Muscle of back (tissue), 3 donors: ENCODE measurements at regions not wholly inside any gene's neighbourhood (a gene's known extent, or its start where the extent isn't known, plus 50 kb on each side); places are given as distances from the start of the nearest gene placed in this dataset.

Experiments
- DNase-seq, 3 donors: peaks; one replicate each; pipeline versions ENCODE4 v3.0.0 to v3.0.0-alpha.2; 2013

- no peak for DNase-seq
These were observed 161.2 kb upstream of the MYL2 start for GRCh38 chr12:111081600-111081999.

DNA sequence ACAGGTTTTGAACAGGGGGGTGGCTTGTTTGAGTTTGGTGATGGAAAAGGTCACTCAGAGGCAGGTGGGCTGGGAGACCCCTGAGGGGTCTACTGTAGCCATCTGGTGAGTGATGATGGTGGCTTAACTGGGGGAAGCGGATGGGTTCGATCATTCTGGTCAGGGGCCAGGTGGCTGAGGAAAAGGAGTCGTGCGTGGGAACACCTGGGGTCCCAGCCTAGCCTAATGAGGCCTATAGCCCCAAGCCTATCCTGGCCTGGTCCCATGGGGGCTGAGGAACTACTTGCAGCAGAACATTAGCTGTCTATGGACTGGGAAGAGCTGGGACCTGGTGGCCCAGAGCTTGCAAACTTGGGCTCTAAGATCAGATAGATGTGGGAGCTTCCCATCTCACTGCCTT, 158.4 kb upstream of the MYL2 start:
- DNase-seq = no peak

- DNase-seq = no peak
These were observed 156.5 kb upstream of the MYL2 start for GRCh38 chr12:111076611-111077451.

DNA sequence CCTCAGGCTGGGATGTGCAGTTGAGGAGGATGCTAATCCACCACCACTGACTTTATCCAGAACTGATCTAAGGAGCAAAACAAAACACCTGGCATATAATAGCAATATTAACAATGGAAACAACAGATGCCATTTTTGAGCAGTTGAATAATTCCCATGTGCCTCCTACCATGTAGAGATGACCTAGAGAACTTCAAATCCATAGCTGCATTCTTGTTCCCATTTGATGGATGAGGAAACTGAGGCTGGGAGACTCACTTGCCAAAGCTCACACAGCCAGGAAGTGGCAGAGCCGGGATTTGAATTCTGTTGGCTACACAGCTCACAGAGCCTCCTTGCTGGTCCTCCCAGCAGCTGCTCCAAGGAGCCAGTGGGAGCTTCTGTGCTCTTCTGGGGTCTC, 155.8 kb upstream of the MYL2 start:
- no peak for DNase-seq

DNA sequence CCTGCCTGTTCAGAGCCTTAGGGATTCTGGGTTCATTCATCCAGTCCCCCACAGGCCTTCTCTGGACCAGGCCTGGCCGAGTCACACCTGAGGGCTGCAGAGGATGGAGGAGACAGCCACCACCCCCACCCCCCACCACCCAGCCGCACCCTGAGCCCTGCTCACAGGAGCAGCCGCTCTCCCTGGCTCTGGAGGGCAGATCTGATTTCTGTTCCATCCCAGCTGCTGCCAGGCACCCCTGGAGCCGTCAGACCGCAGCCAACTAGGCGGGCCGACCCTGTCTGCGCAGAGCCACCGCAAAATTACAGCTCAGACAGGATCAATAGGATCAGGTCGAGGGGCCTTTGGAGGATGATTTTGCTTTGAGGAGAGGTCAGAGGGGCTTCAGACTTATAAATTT, 154.6 kb upstream of the MYL2 start:
- DNase-seq = no peak

- DNase-seq = no peak
These were observed 154.2 kb upstream of the MYL2 start for GRCh38 chr12:111074559-111074958.

- no peak for DNase-seq
These were observed 153.0 kb upstream of the MYL2 start for GRCh38 chr12:111073370-111073769.

GRCh38 chr12:111072299-111072698, 151.9 kb upstream of the MYL2 start:
- DNase-seq = no peak

DNA sequence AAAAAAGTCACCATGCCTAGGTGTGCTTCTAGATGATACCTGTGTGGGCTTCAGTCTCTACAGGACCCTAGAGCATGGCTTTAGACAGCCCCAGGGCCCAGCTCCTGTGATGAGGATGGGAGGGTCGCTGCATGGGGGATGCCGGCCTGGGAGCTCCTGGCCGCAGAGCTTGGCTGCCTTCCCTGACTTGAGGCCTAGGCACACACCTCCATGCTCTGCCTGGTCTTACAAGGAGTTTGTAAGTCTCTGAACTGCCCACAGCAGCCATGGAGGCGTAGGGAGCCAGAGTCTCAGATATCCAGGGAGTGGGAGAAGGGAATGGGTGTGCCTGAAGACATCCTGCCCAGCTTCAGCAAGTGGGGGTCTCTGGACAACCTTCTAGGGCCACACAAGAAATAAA, 149.5 kb upstream of the MYL2 start:
- no peak for DNase-seq

- peak in 1 of 3 donors; percentile 10 for DNase-seq
These were observed 147.9 kb upstream of the MYL2 start for GRCh38 chr12:111068290-111068689.

DNA sequence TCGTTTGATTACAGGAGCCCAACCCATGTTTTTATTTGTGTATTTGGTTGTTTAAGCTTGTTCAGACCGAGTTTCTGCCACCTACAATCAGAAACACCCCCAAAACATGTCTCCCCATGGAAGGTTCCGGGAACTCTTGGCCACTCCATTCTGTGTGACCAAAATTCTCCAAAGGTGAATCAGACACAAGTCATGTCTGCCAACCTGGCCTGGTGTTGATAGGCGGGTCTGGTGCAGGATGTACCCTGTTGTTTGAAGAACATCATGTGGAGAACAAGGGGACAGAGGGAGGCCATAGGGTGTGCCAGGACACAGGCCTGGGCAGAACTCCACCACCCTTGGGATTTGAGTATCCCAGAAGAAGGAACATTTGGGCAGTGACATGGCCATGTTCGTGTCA, 147.1 kb upstream of the MYL2 start:
- DNase-seq = no peak

DNA sequence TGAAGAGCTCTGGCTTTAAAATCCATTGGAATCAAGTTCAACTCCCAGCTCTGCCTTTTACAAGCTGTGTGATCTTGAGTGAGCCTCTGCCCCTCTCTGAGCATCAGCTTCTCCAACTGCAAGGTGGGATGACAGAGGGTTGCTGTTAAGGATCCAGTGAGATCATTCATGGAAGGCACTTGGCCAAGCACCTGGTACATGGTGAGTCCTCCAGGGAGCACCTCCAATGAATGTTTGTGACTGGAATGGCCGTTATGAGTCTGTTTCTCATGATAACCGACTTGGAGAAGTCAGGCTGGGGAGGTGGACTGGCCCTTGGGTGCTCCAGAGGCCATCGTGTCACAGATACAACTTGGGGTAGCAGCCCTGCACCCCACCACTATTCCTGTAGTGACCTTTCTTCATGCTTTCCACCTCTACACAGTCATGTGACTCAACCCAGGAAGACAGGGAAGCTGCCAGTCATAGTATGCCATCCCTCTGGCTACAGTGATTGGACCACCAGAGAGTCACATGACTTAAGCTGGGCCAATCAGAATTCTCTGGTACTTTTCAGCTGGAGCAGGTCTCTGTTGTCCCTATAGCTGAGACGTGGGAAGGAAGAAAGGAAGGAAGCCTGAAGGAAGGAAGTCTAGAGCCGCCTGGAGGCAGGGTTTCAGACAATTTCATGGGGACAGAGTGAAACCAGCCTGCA, 146.5 kb upstream of the MYL2 start:
- DNase-seq = no peak

GRCh38 chr12:111064982-111065381, 144.6 kb upstream of the MYL2 start:
- no peak for DNase-seq

GRCh38 chr12:111064154-111064553, 143.8 kb upstream of the MYL2 start:
- DNase-seq = no peak

GRCh38 chr12:111063295-111064026, 143.1 kb upstream of the MYL2 start:
- peak in 1 of 3 donors; percentile 42 for DNase-seq

DNA sequence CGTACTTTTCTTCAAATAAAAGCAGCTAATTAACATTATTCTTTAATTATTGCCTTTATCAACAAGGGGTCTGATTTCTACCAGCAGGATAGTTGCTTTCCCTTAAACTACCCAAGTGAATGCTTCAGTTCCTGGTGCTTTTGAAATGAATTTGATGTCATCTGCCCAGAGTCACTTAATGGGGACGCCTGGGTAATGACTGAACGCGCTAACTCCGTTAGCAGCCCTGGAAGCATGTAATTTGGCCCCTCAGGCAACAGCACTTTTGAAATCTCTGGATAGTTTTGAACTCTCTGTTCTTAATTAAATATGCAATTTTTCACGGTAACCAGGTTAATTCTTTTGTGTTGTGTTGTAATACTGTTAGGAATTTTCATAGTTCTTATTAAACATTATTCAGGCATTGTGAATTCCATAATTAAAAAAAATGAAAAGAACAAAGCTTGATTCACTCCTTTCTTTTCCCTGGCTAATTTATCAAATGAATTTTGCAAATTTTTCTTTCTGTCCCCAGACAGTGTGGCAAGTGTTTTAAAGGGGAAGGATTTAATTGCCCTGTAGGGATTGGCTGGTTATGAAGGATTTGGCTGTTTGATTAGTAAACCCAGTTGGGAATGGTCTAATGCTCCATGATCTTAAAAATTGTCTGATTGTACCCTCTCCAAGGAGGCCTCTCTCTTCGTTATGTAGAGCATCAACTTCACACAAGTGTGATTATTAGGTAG, 137.5 kb upstream of the MYL2 start:
- no peak for DNase-seq

GRCh38 chr12:111056618-111057521, 136.5 kb upstream of the MYL2 start:
- peak in 1 of 3 donors; percentile 15 for DNase-seq

DNA sequence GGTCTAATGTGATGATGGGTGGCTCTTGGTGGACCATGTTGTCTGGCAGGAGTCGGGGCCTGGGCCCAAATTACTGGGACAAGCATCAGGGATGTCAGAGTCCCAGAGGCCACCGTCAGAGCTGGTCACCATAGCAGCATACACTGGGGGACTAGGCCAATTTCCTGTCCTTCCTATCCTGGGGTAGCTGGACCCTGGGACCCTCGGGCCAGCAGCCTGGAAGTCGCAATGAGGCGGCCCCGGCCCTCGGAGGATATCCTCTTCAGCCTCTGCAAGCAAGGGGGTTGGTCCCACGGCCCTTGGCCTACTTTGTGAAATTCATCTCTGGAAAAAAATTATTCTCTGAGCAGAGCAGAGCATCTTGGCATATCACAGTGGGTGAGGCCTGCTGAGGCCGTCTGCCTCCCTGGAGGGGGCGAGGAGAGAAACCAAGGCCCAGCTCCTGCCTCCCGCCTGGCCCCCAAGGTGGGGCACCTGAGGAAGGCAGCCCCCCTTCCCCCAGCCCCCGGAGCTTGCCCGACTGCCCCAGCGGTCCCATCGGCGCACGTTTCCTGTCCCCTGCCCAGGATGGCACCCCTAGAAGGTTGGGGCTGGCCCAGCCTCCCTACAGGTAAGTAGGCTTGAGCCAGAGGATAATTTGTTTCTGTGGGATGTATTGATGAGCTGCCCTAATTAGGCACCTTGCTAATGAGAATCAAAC, 135.0 kb upstream of the MYL2 start:
- no peak for DNase-seq

DNA sequence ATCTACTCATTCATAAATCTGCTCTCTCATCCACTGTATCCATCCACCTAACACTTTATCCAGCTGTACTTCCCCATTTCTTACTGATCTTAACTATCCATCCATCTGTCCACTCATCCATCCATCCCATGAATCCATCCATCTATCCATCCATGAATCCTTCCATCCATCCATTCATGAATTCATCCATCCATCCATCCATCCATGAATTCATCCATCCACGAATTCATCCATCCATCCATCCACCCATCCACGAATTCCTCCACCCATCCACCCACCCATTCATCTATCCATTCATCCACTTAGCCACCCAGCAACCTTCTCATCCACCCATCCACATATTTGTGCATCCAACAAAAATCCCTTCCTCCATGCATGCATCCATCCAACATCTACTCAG, 128.6 kb upstream of the MYL2 start:
- DNase-seq = no peak

DNA sequence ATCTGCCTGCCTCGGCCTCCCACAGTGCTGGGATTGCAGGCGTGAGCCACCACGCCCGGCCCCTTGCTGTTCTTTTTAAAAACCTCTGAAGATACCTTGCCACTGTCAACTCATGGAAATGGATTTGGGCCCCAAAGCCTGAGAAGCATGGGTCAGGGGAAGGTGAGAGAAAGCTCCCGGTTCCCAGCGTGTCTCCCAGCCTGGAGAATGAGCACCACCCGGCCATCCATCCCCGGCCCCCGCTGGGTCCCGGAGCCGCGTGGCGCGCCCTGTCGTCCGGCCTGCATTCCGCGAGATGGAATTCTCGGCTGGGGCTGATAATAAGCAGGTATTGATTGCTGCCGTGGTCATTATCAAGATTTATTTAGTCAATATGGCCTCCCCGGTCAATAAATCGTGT, 126.5 kb upstream of the MYL2 start:
- no peak for DNase-seq
